HCT116 (cell line): ENCODE measurements at regions not wholly inside any gene's neighbourhood (a gene's known extent, or its start where the extent isn't known, plus 50 kb on each side); places are given as distances from the start of the nearest gene placed in this dataset.
"Not testable (repeated sequence)": the region's sequence is repeated elsewhere in the genome, so short reads cannot be mapped to it uniquely, and the experiment has no call there.

Experiments
- ATAC-seq: fragments of 200-7000 bp; cut with Tn5 transposase; 2 replicates; pipeline ENCODE4 v1.9.1; 2020; ENCODE audit warnings: mild to moderate bottlenecking, moderate library complexity
- BruUV-seq: library from RNA; stranded (reverse); fragments of 400-500 nt; replicated peaks from 2 replicates; lab custom pipeline; 2021; lab: Mats Ljungman, UMichigan
- CTCF ChIA-PET: fragments of 300-600 bp; sonication (Branson Sonifier 250); formaldehyde crosslinking; loops from one replicate; lab custom pipeline; 2021; ENCODE audit warnings: antibody characterized with exemption; lab: Charles Lee
- POLR2A ChIA-PET: fragments of 300-600, 350-600 bp; sonication (Branson Sonifier 250); formaldehyde crosslinking; loops from one replicate; lab custom pipeline; 2021; ENCODE audit warnings: antibody characterized with exemption; lab: Charles Lee
- RAD21 ChIA-PET, 2 experiments: fragments of 300-600 bp; sonication (Branson Sonifier 250); formaldehyde crosslinking; loops; one replicate each; lab custom pipeline; 2023; ENCODE audit warnings: low total read pairs in 2 of 2; ENCODE audit not compliant: uncharacterized antibody in 2 of 2, unreplicated experiment in 2 of 2, low non-redundant PET in 1 of 2; lab: Charles Lee
- DNase-seq: peaks from one replicate; pipeline ENCODE4 v3.0.0-alpha.2; 2010; ENCODE audit warnings: low read depth, low spot score
- H2AFZ ChIP-seq: fragments of 200-600 bp; shearing (Covaris generic), sonication (generic); 2 replicates; pipeline ENCODE4 v1.6.1; 2017; ENCODE audit warnings: low read depth, mixed run types, mixed read lengths, antibody characterized with exemption, low read length; ENCODE audit not compliant: poor library complexity, severe bottlenecking
- H3K27ac ChIP-seq: 2 replicates; pipeline ENCODE4 v1.5.1; 2012; ENCODE audit warnings: low read depth, low read length
- H3K27me3 ChIP-seq: fragments of 200-600 bp; sonication (generic); 2 replicates; pipeline ENCODE4 v1.6.1; 2016; ENCODE audit warnings: mixed run types, low read length, mixed read lengths; ENCODE audit not compliant: insufficient read depth
- H3K36me3 ChIP-seq, 2 experiments: fragments of 200-500 bp in 1 of 2; fragments of 200-600 bp in 1 of 2; sonication (Bioruptor generic) in 1 of 2; sonication (generic) in 1 of 2; 2 replicates each; pipeline versions ENCODE4 v1.5.1 to v1.6.1; 2014 to 2016; ENCODE audit warnings: low read length in 2 of 2, inconsistent platforms in 1 of 2, mixed read lengths in 1 of 2, mixed run types in 1 of 2; ENCODE audit not compliant: insufficient read depth in 2 of 2, control insufficient read depth in 1 of 2
- H3K4me1 ChIP-seq, 2 experiments: fragments of 200-600 bp in 1 of 2; sonication (generic) in 1 of 2; 2 replicates each; pipeline versions ENCODE4 v1.5.1 to v1.6.1; 2012 to 2017; ENCODE audit warnings: low read length in 2 of 2, inconsistent platforms in 1 of 2, mild to moderate bottlenecking in 1 of 2, mixed read lengths in 1 of 2, mixed run types in 1 of 2, moderate library complexity in 1 of 2; ENCODE audit not compliant: insufficient read depth in 2 of 2, control insufficient read depth in 1 of 2
- H3K4me2 ChIP-seq: fragments of 200-600 bp; sonication (generic); 2 replicates; pipeline ENCODE4 v1.6.1; 2017; ENCODE audit warnings: mixed run types, low read length, mixed read lengths
- H3K4me3 ChIP-seq, 2 experiments: fragments of 200-600 bp in 1 of 2; sonication (generic) in 1 of 2; replicated peaks in 1 of 2; 2 replicates each; pipeline ENCODE4 v1.5.1; 2011 to 2016; ENCODE audit warnings: low read length in 2 of 2, control low read depth in 1 of 2, low read depth in 1 of 2, mild to moderate bottlenecking in 1 of 2, mixed read lengths in 1 of 2, mixed run types in 1 of 2
- H3K79me2 ChIP-seq: fragments of 200-600 bp; sonication (generic); 2 replicates; pipeline ENCODE4 v1.6.1; 2017; ENCODE audit warnings: mild to moderate bottlenecking, mixed run types, low read length, moderate library complexity, mixed read lengths; ENCODE audit not compliant: insufficient read depth
- H3K9ac ChIP-seq: fragments of 200-600 bp; sonication (generic); 2 replicates; pipeline ENCODE4 v1.6.1; 2016; ENCODE audit warnings: low read length, mixed read lengths
- H3K9me2 ChIP-seq: fragments of 200-600 bp; sonication (generic), shearing (Covaris generic); 2 replicates; pipeline ENCODE4 v1.6.1; 2017; ENCODE audit warnings: mixed run types, mild to moderate bottlenecking, moderate library complexity; ENCODE audit not compliant: insufficient read depth
- H3K9me3 ChIP-seq, 2 experiments: fragments of 200-500 bp in 1 of 2; fragments of 200-600 bp in 1 of 2; sonication (Bioruptor generic) in 1 of 2; sonication (generic) in 1 of 2; 2 replicates each; pipeline ENCODE4 v1.6.1; 2014 to 2017; ENCODE audit warnings: low read length in 2 of 2, mixed read lengths in 2 of 2, inconsistent platforms in 1 of 2, low read depth in 1 of 2, mild to moderate bottlenecking in 1 of 2, mixed run types in 1 of 2, moderate library complexity in 1 of 2; ENCODE audit not compliant: control insufficient read depth in 1 of 2, insufficient read depth in 1 of 2
- H4K20me1 ChIP-seq: fragments of 200-600 bp; sonication (generic), shearing (Covaris generic); 2 replicates; pipeline ENCODE4 v1.6.1; 2017; ENCODE audit warnings: mixed run types, mild to moderate bottlenecking, moderate library complexity; ENCODE audit not compliant: insufficient read depth
- ATF3 ChIP-seq: IDR thresholded peaks from 2 replicates; pipeline ENCODE4 v1.6.1; 2012
- CBX3 ChIP-seq: IDR thresholded peaks from 2 replicates; pipeline ENCODE4 v1.6.1; 2012; ENCODE audit warnings: low read depth
- RAD21 ChIP-seq: IDR thresholded peaks from 2 replicates; pipeline ENCODE4 v1.6.1; 2012; ENCODE audit warnings: low read depth, mild to moderate bottlenecking
- SP1 ChIP-seq: IDR thresholded peaks from 2 replicates; pipeline ENCODE4 v1.6.1; 2012; ENCODE audit warnings: low read depth
- ZFX ChIP-seq: fragments of 450-650 bp; IDR thresholded peaks from 2 replicates; pipeline ENCODE4 v1.6.1; 2017
- ZNF274 ChIP-seq: fragments of 200-500 bp; sonication (Bioruptor generic); IDR thresholded peaks from 2 replicates; pipeline ENCODE4 v1.6.1; 2014; ENCODE audit warnings: mild to moderate bottlenecking, low read depth, low read length, inconsistent platforms
- intact Hi-C: fragments of 100-400 bp; cut with micrococcal nuclease; formaldehyde crosslinking; loops from 2 replicates; pipeline ENCODE4 v1.10.0; 2022

- no peak for TF ChIP-seq ZFX
- no peak for TF ChIP-seq ZNF274
- TF ChIP-seq CBX3: no peak
- TF ChIP-seq ATF3: no peak
- no peak for TF ChIP-seq RAD21
- no peak for TF ChIP-seq SP1
- no TSS peak for BruUV-seq
- no peak overlapping the region for H3K4me3 ChIP-seq
- H3K4me1 ChIP-seq: no peaks in the 10 kb centered on the region
- ChIA-PET POLR2A (no interaction called here), CTCF (no interaction called here), RAD21 (no interaction called here)
- no peaks in the 10 kb centered on the region for H3K79me2 ChIP-seq
- ATAC-seq (no peak), DNase-seq (no peak)
- no peaks in the 10 kb centered on the region for H3K9me3 ChIP-seq
- no peak overlapping the region for H3K27ac ChIP-seq
- H3K9me2 ChIP-seq: no peaks in the 10 kb centered on the region; the same call in 1 of the 2 replicates
- no peak overlapping the region for H3K4me2 ChIP-seq
- no peaks in the 10 kb centered on the region for H4K20me1 ChIP-seq
- no peaks in the 10 kb centered on the region for H3K36me3 ChIP-seq
- H3K9ac ChIP-seq: no peak overlapping the region
- intact Hi-C loops: no loop called here
- H2AFZ ChIP-seq: no peak overlapping the region
- H3K27me3 ChIP-seq: no peaks in the 10 kb centered on the region
Observed at GRCh38 chr6:85278466-85279035, 171.3 kb upstream of the NT5E start.

GRCh38 chr6:85276026-85276425 is 173.9 kb upstream of the NT5E start:
- H3K79me2 ChIP-seq, H3K27me3 ChIP-seq, H3K9me2 ChIP-seq, H3K27ac ChIP-seq, H2AFZ ChIP-seq, CTCF ChIA-PET, BruUV-seq, POLR2A ChIA-PET, H3K9me3 ChIP-seq, ATAC-seq, RAD21 ChIA-PET, H3K4me1 ChIP-seq, H3K4me2 ChIP-seq, H3K9ac ChIP-seq, H3K36me3 ChIP-seq, H4K20me1 ChIP-seq, intact Hi-C loops, H3K4me3 ChIP-seq, DNase-seq: not testable (repeated sequence)
